A549 (cell line): ENCODE measurements at regions not wholly inside any gene's neighbourhood (a gene's known extent, or its start where the extent isn't known, plus 50 kb on each side); places are given as distances from the start of the nearest gene placed in this dataset.

Experiments
- POLR2A ChIP-seq: IDR thresholded peaks from 2 replicates; pipeline ENCODE4 v1.6.1; 2012; ENCODE audit warnings: mild to moderate bottlenecking, low read length
- REST ChIP-seq: fragments of 200-600 bp; sonication (generic); IDR thresholded peaks from 2 replicates; pipeline ENCODE4 v1.6.1; 2016; ENCODE audit warnings: antibody characterized with exemption, mild to moderate bottlenecking, moderate library complexity

GRCh38 chr10:121294630-121295029, 303.6 kb downstream of the FGFR2 start:
- TF ChIP-seq REST (no peak), POLR2A (no peak)
